Heart right ventricle (tissue), 16 donors: ENCODE measurements at regions not wholly inside any gene's neighbourhood (a gene's known extent, or its start where the extent isn't known, plus 50 kb on each side); places are given as distances from the start of the nearest gene placed in this dataset.

Source experiments
- ATAC-seq, 8 donors: fragments of 200-7000 bp; cut with Tn5 transposase; one replicate each; pipeline ENCODE4 v1.9.1; 2020; ENCODE audit warnings: mild to moderate bottlenecking in 8 of 8, moderate library complexity in 8 of 8, moderate number of reproducible peaks in 1 of 8
- DNase-seq, 2 donors: peaks; one replicate each; pipeline ENCODE4 v3.0.0-alpha.2; 2020
- H3K27ac ChIP-seq, 10 donors: fragments of 200-600 bp; sonication (generic) in 2 of 10; one replicate each; pipeline versions ENCODE4 v1.5.0 to v1.8.0; 2020 to 2022; ENCODE audit warnings: mild to moderate bottlenecking in 3 of 10
- H3K27me3 ChIP-seq, 7 donors: fragments of 200-600 bp; one replicate each; pipeline ENCODE4 v1.8.0; 2021 to 2022; ENCODE audit warnings: mild to moderate bottlenecking in 2 of 7
- H3K36me3 ChIP-seq, 9 donors: fragments of 200-600 bp; sonication (generic) in 1 of 9; one replicate each; pipeline versions ENCODE4 v1.5.0 to v1.8.0; 2020 to 2022; ENCODE audit warnings: mild to moderate bottlenecking in 2 of 9
- H3K4me1 ChIP-seq, 9 donors: fragments of 200-600 bp; sonication (generic) in 1 of 9; one replicate each; pipeline versions ENCODE4 v1.5.0 to v1.8.0; 2020 to 2022; ENCODE audit warnings: mild to moderate bottlenecking in 4 of 9
- H3K4me3 ChIP-seq, 10 donors: fragments of 200-600 bp; sonication (generic) in 2 of 10; one replicate each; pipeline versions ENCODE4 v1.5.0 to v1.8.0; 2020 to 2022; ENCODE audit warnings: mild to moderate bottlenecking in 7 of 10, moderate library complexity in 2 of 10
- H3K9me3 ChIP-seq, 11 donors: fragments of 200-600 bp in 10 of 11; sonication (generic) in 2 of 11; one replicate each; pipeline versions ENCODE4 v1.5.0 to v1.8.0; 2013 to 2022; ENCODE audit warnings: mild to moderate bottlenecking in 2 of 11, control low read depth in 1 of 11, moderate library complexity in 1 of 11
- CTCF ChIP-seq, 9 donors: fragments of 200-600 bp; sonication (generic) in 2 of 9; IDR thresholded peaks; one replicate each; pipeline versions ENCODE4 v1.5.0 to v1.8.0; 2021 to 2022; ENCODE audit warnings: antibody characterized with exemption in 9 of 9, mild to moderate bottlenecking in 5 of 9, moderate library complexity in 1 of 9
- WGBS, 2 donors: extraction: QIAGEN DNeasy Blood & Tissue Kit; methylation state at CpG; one replicate each; pipeline ENCODE4 v1.1.7; 2013; ENCODE audit warnings: inconsistent platforms in 1 of 2; 5-methylcytosine and 5-hydroxymethylcytosine counted together
- intact Hi-C, 10 donors: fragments of 100-400 bp; cut with DNase I; formaldehyde crosslinking; loops; one replicate each; pipeline versions ENCODE4 v1.11.1 to v1.14.2; 2022
- donor health status: Arrhythmogenic right ventricular cardiomyopathy.
- donor health status: ischemic (EF 13 %, LVEDD 7.1; RV severe dilation, severe dysfunction).
- donor health status: healthy with polysubstance abuse.
- donor health status: DM: no; HTN: yes; CAD: no.
- donor health status: DM: no; HTN: no; CAD: no.
- donor health status: ischemic (EF 25% LVEDD 6.9; RV normal size, moderate dysfunction).
- donor health status: ischemic (EF 25% LVEDD 5.7; RV mildly dilated, moderate dysfunction).
- donor health status: healthy.
- donor health status: DM: yes; HTN: yes; CAD: no.
- donor health status: Ischemic cardiomyopathy.
- donor health status: ischemic (EF 35%, LVEDD 5.7; RV mildly dilated, moderate dysfunction).
- donor health status: nonischemic (EF 11% LVEDD 7.7; RV severe dilation, severe dysfunction).
- donor health status: DM: yes; HTN: yes; CAD: no.
- donor health status: PGD.
- donor health status: ischemic (EF 29% LVEDD 5.4; RV normal size, mild dysfunction).
- donor health status: nonischemic (EF 23%, LVEDD 6.1; RV moderate dilation, normal function).

- ATAC-seq (no peak), DNase-seq (no peak)
- Histone ChIP-seq H3K27me3 (no peaks in the 10 kb centered on the region), H3K27ac (no peak overlapping the region), H3K4me1 (peaks cover 0 to 27% (median 0%) of the 10 kb centered on the region in 9 donors), H3K36me3 (no peaks in the 10 kb centered on the region), H3K9me3 (no peaks in the 10 kb centered on the region), H3K4me3 (no peak overlapping the region)
- 59 to 88% methylated on average over 4 of the region's 4 CpGs for WGBS, 2 donors
- intact Hi-C loops = no loop called here
- no peak for TF ChIP-seq CTCF (IDR thresholded peaks at IDR 0.05)
Measured at GRCh38 chr12:92457458-92458180, 245.2 kb upstream of the PLEKHG7 start.

GRCh38 chr12:92452763-92453162, 250.0 kb upstream of the PLEKHG7 start:
- intact Hi-C loops = no loop called here
- Histone ChIP-seq H3K27me3 (no peaks in the 10 kb centered on the region), H3K4me3 (no peak overlapping the region), H3K4me1 (peaks cover 0 to 3% (median 0%) of the 10 kb centered on the region in 9 donors), H3K27ac (no peak overlapping the region), H3K36me3 (no peaks in the 10 kb centered on the region), H3K9me3 (peaks cover 0 to 3% (median 0%) of the 10 kb centered on the region in 11 donors)
- no peak for DNase-seq
- ATAC-seq = no peak
- no peak for TF ChIP-seq CTCF (IDR thresholded peaks at IDR 0.05)

GRCh38 chr12:92446083-92446460, 256.7 kb upstream of the PLEKHG7 start:
- peaks cover 2 to 45% (median 32%) of the 10 kb centered on the region in 9 donors for H3K4me1 ChIP-seq
- intact Hi-C loops = loop anchor here in 2 of 10 donors (10.0 kb wide), 2 partner anchors 119 to 301 kb away; partner anchors contain the start of gene BTG1 (in 1 of the 2)
- no peak overlapping the region for H3K4me3 ChIP-seq
- DNase-seq (no peak), ATAC-seq (no peak)
- whole genome bisulfite sequencing, 2 donors = 99 to 100% methylated on average over 1 of the region's 1 CpG
- H3K9me3 ChIP-seq = no peaks in the 10 kb centered on the region
- no peaks in the 10 kb centered on the region for H3K36me3 ChIP-seq
- no peak for TF ChIP-seq CTCF (IDR thresholded peaks at IDR 0.05)
- peak overlapping the region; percentile 18 to 85 (median 70) for H3K27ac ChIP-seq
- H3K27me3 ChIP-seq = no peaks in the 10 kb centered on the region

- Histone ChIP-seq H3K9me3 (no peaks in the 10 kb centered on the region), H3K36me3 (no peaks in the 10 kb centered on the region), H3K4me1 (peaks cover 2 to 45% (median 32%) of the 10 kb centered on the region in 9 donors), H3K4me3 (no peak overlapping the region), H3K27ac (peak overlapping the region; percentile 18 to 85 (median 70)), H3K27me3 (no peaks in the 10 kb centered on the region)
- DNase-seq = peak in 1 of 2 donors; percentile 63
- peak; percentile 73 to 95 (median 90) for ATAC-seq
- intact Hi-C loops = loop anchor here in 2 of 10 donors (10.0 kb wide), 2 partner anchors 119 to 301 kb away; partner anchors contain the start of gene BTG1 (in 1 of the 2)
- WGBS, 2 donors = 38 to 52% methylated on average over 10 of the region's 10 CpGs
- no peak for TF ChIP-seq CTCF (IDR thresholded peaks at IDR 0.05)
Measured at GRCh38 chr12:92445253-92446082, 257.3 kb upstream of the PLEKHG7 start.
